HEK293 (cell line): ENCODE measurements at regions not wholly inside any gene's neighbourhood (a gene's known extent, or its start where the extent isn't known, plus 50 kb on each side); places are given as distances from the start of the nearest gene placed in this dataset.

Experiments used
- BCL11A ChIP-seq: fragments of 450-650 bp; formaldehyde crosslinking; IDR thresholded peaks from 2 replicates; pipeline ENCODE4 v1.5.1; 2016; ENCODE audit warnings: low read depth, missing biosample characterization, missing genetic modification characterization
- CTCF ChIP-seq: fragments of 450-650 bp; formaldehyde crosslinking; IDR thresholded peaks from 2 replicates; pipeline ENCODE4 v1.5.1; 2016; ENCODE audit warnings: missing biosample characterization, missing genetic modification characterization
- ZNF324 ChIP-seq: fragments of 450-650 bp; formaldehyde crosslinking; IDR thresholded peaks from 2 replicates; pipeline ENCODE4 v1.5.1; 2016; ENCODE audit warnings: missing biosample characterization, missing genetic modification characterization
- ZNF449 ChIP-seq: fragments of 450-650 bp; formaldehyde crosslinking; IDR thresholded peaks from 2 replicates; pipeline ENCODE4 v1.5.1; 2017; ENCODE audit warnings: missing biosample characterization, mild to moderate bottlenecking, missing genetic modification characterization, moderate library complexity
- ZNF549 ChIP-seq: fragments of 450-650 bp; IDR thresholded peaks from 2 replicates; pipeline ENCODE4 v1.5.1; 2018; ENCODE audit warnings: missing biosample characterization, missing genetic modification characterization, mild to moderate bottlenecking, inconsistent platforms, moderate library complexity
- ZNF555 ChIP-seq: fragments of 450-650 bp; formaldehyde crosslinking; conservative IDR thresholded peaks from 2 replicates; pipeline ENCODE4 v1.5.1; 2017; ENCODE audit warnings: missing biosample characterization, mild to moderate bottlenecking, missing genetic modification characterization, inconsistent platforms
- ZNF639 ChIP-seq: fragments of 450-650 bp; formaldehyde crosslinking; IDR thresholded peaks from 2 replicates; pipeline ENCODE4 v1.5.1; 2016; ENCODE audit warnings: missing biosample characterization, missing genetic modification characterization
- ZNF707 ChIP-seq: fragments of 450-650 bp; formaldehyde crosslinking; IDR thresholded peaks from 2 replicates; pipeline ENCODE4 v1.5.1; 2016; ENCODE audit warnings: missing biosample characterization, missing genetic modification characterization
- ZNF768 ChIP-seq: fragments of 450-650 bp; formaldehyde crosslinking; IDR thresholded peaks from 2 replicates; pipeline ENCODE4 v1.5.1; 2018; ENCODE audit warnings: missing biosample characterization, mild to moderate bottlenecking, missing genetic modification characterization

DNA sequence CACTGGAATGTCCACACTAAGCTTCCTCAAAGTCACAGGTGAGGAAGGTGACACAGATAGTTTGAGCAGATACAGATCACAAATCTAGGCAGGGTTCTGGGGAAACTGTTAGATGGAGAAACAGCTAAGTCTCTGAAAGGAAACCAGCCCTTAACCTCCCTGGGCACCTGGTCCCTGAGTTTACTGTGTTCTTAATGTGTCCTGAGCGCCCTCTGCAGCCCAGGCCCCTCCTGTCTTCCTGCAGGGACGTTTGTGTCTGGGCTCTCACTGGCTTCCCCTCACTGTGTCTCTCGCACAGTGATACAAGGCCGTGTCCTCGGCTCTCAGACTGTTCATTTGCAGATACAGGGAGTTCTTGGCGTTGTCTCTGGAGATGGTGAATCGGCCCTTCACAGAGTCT, 684.3 kb downstream of the TMEM121 start:
- TF ChIP-seq CTCF (tag by site-specific recombination) (no peak), ZNF549 (tag by site-specific recombination) (no peak), BCL11A (tag by site-specific recombination) (no peak), ZNF639 (tag by site-specific recombination) (no peak), ZNF324 (no peak), ZNF707 (no peak), ZNF449 (tag by site-specific recombination) (no peak), ZNF555 (tag by site-specific recombination) (no peak), ZNF768 (tag by site-specific recombination) (no peak)
